K562 (cell line): ENCODE measurements at regions not wholly inside any gene's neighbourhood (a gene's known extent, or its start where the extent isn't known, plus 50 kb on each side); places are given as distances from the start of the nearest gene placed in this dataset.

Experiments used
- ATAC-seq: fragments of 200-7000 bp; cut with Tn5 transposase; 3 replicates; pipeline ENCODE4 v1.9.1; 2020; ENCODE audit warnings: moderate library complexity
- BruUV-seq: library from RNA; stranded (reverse); fragments of 400-500 nt; replicated peaks from 2 replicates; lab custom pipeline; 2021; lab: Mats Ljungman, UMichigan
- CTCF ChIA-PET: fragments of 300-600 bp; formaldehyde crosslinking; extraction: SDS; loops from one replicate; lab custom pipeline; 2021; ENCODE audit warnings: low intra/inter-chr PET ratio; lab: Yijun Ruan, JAX
- POLR2A ChIA-PET: fragments of 300-600, 350-650 bp; sonication (Branson Sonifier 250); formaldehyde crosslinking; extraction: SDS; loops from one replicate; lab custom pipeline; 2021; ENCODE audit warnings: antibody characterized with exemption, inconsistent platforms; lab: Yijun Ruan, JAX
- DNase-seq, 4 experiments: peaks; one replicate each; pipeline versions ENCODE4 v3.0.0 to v3.0.0-alpha.2; 2011 to 2018; ENCODE audit warnings: low spot score in 3 of 4, mixed read lengths in 3 of 4; ENCODE audit errors: extremely low read depth in 1 of 4
- FAIRE-seq: peaks from 2 replicates; lab custom pipeline; 2011; peaks lifted over from hg19 to GRCh38; lab: Jason Lieb, UNC
- H2AFZ ChIP-seq: 2 replicates; pipeline ENCODE4 v1.6.0; 2011; ENCODE audit warnings: low read depth, low read length, control low read depth, inconsistent platforms
- H3K27ac ChIP-seq: fragments of 200-600 bp; 3 replicates; pipeline ENCODE4 v1.8.0; 2011; ENCODE audit warnings: low read depth, mild to moderate bottlenecking, control low read depth, inconsistent platforms, low read length, moderate library complexity, mixed read lengths; ENCODE audit errors: extremely low read depth
- H3K27me3 ChIP-seq, 2 experiments: fragments of 300-600 bp in 1 of 2; 2 replicates in 1 of 2; 3 replicates in 1 of 2; pipeline versions ENCODE4 v1.6.0 to v1.8.0; 2011; ENCODE audit warnings: inconsistent platforms in 2 of 2, low read length in 2 of 2, mild to moderate bottlenecking in 1 of 2, mixed read lengths in 1 of 2, moderate library complexity in 1 of 2; ENCODE audit not compliant: control insufficient read depth in 2 of 2, insufficient read depth in 2 of 2
- H3K36me3 ChIP-seq: fragments of 300-600 bp; 3 replicates; pipeline ENCODE4 v1.8.0; 2011; ENCODE audit warnings: mild to moderate bottlenecking, low read length, inconsistent platforms; ENCODE audit not compliant: control insufficient read depth, insufficient read depth
- H3K4me1 ChIP-seq, 2 experiments: fragments of 200-600 bp in 1 of 2; replicated peaks in 1 of 2; 2 replicates in 1 of 2; 3 replicates in 1 of 2; pipeline versions ENCODE4 v1.5.1 to v1.8.0; 2011; ENCODE audit warnings: inconsistent platforms in 2 of 2, low read length in 2 of 2, mild to moderate bottlenecking in 1 of 2, mixed read lengths in 1 of 2, moderate library complexity in 1 of 2; ENCODE audit not compliant: control insufficient read depth in 2 of 2, insufficient read depth in 2 of 2
- H3K4me2 ChIP-seq: 2 replicates; pipeline ENCODE4 v1.6.1; 2011; ENCODE audit warnings: low read length, control low read depth, inconsistent platforms, mixed read lengths; ENCODE audit not compliant: insufficient read depth
- H3K4me3 ChIP-seq: fragments of 200-600 bp; sonication (generic), shearing (Covaris generic); 2 replicates; pipeline ENCODE4 v1.5.1; 2016; ENCODE audit warnings: control low read depth, inconsistent platforms
- H3K79me2 ChIP-seq: fragments of 200-600 bp; 3 replicates; pipeline ENCODE4 v1.8.0; 2011; ENCODE audit warnings: low read length, inconsistent platforms; ENCODE audit not compliant: control insufficient read depth, insufficient read depth
- H3K9ac ChIP-seq, 2 experiments: 2 replicates each; pipeline versions ENCODE4 v1.6.0 to v1.6.1; 2011; ENCODE audit warnings: low read depth in 2 of 2, low read length in 2 of 2, control low read depth in 1 of 2, inconsistent platforms in 1 of 2, mild to moderate bottlenecking in 1 of 2, mixed read lengths in 1 of 2; ENCODE audit not compliant: insufficient read depth in 1 of 2
- H3K9me1 ChIP-seq: one replicate; pipeline ENCODE4 v1.6.0; 2011; ENCODE audit warnings: inconsistent platforms, mild to moderate bottlenecking, low read length, moderate library complexity; ENCODE audit not compliant: control insufficient read depth, insufficient read depth
- H3K9me3 ChIP-seq: replicated peaks from 2 replicates; pipeline ENCODE4 v1.5.1; 2011; ENCODE audit warnings: low read depth, low read length, inconsistent platforms; ENCODE audit not compliant: control insufficient read depth, insufficient read depth
- H4K20me1 ChIP-seq: replicated peaks from 2 replicates; pipeline ENCODE4 v1.6.1; 2011; ENCODE audit warnings: low read length, inconsistent platforms, mixed read lengths; ENCODE audit not compliant: control insufficient read depth, insufficient read depth
- ARID2 ChIP-seq: fragments of 450-650 bp; IDR thresholded peaks from 2 replicates; pipeline ENCODE4 v1.6.1; 2017; ENCODE audit warnings: antibody characterized with exemption, mild to moderate bottlenecking
- COPS2 ChIP-seq: fragments of 450-650 bp; conservative IDR thresholded peaks from 2 replicates; pipeline ENCODE4 v1.6.1; 2016; ENCODE audit warnings: mild to moderate bottlenecking, moderate library complexity
- RNF2 ChIP-seq: sonication (generic); IDR thresholded peaks from 2 replicates; pipeline ENCODE4 v1.6.1; 2016
- SAFB2 ChIP-seq: fragments of 200-400 bp; formaldehyde crosslinking; IDR thresholded peaks from 2 replicates; pipeline ENCODE4 v1.6.1; 2018; ENCODE audit warnings: borderline replicate concordance, low read length, low read depth, moderate library complexity; ENCODE audit not compliant: severe bottlenecking
- SMAD3 ChIP-seq: fragments of 450-650 bp; formaldehyde crosslinking; conservative IDR thresholded peaks from 2 replicates; pipeline ENCODE4 v1.4.0; 2020; ENCODE audit warnings: mild to moderate bottlenecking
- ZNF197 ChIP-seq: fragments of 200-800 bp; sonication (Bioruptor generic); IDR thresholded peaks from 2 replicates; pipeline ENCODE4 v1.6.1; 2016; ENCODE audit warnings: low read depth, missing genetic modification characterization, missing compliant biosample characterization
- ZNF280B ChIP-seq: fragments of 250-450 bp; sonication (Bioruptor Pico); IDR thresholded peaks from 2 replicates; pipeline ENCODE4 v1.5.1; 2021; ENCODE audit warnings: mild to moderate bottlenecking
- WGBS: fragments of 100-300 bp; shearing (Covaris generic); methylation state at CpG from one replicate; pipeline ENCODE4 v1.1.6; 2016; ENCODE audit warnings: low coverage, mixed read lengths; ENCODE audit not compliant: insufficient coverage; ENCODE audit errors: missing lambda C conversion rate; 5-methylcytosine and 5-hydroxymethylcytosine counted together
- in situ Hi-C: fragments of 300-500 bp; cut with MboI; formaldehyde crosslinking; loops from 4 replicates; pipeline ENCODE4 v1.15.0; 2018; ENCODE audit warnings: inconsistent platforms, mixed read lengths
- intact Hi-C: fragments of 100-400 bp; cut with micrococcal nuclease; formaldehyde crosslinking; loops from 2 replicates; pipeline ENCODE4 v1.14.2; 2022

GRCh38 chr13:111511805-111512504, 191.5 kb downstream of the TEX29 start:
- ChIA-PET POLR2A (interaction anchor here (0.6 kb wide), 2 partner anchors 74 to 76 kb away, joined by 3 read pairs; no protein-coding TSS in a partner anchor), CTCF (no interaction called here)
- H3K4me1 ChIP-seq = no peaks in the 10 kb centered on the region; a peak in 1 of 5 replicates
- no peaks in the 10 kb centered on the region for H3K9me3 ChIP-seq
- H3K4me2 ChIP-seq = no peak overlapping the region
- H2AFZ ChIP-seq = no peak overlapping the region
- H3K27me3 ChIP-seq = peaks cover 0 to 43% of the 10 kb centered on the region in 2 experiments; a peak in 3 of 5 replicates
- no peaks in the 10 kb centered on the region for H3K79me2 ChIP-seq
- ATAC-seq = no peak
- no TSS peak for BruUV-seq
- H3K36me3 ChIP-seq = no peaks in the 10 kb centered on the region
- 0% methylated on average over 28 of the region's 29 CpGs for WGBS
- no peaks in the 10 kb centered on the region for H4K20me1 ChIP-seq
- no peak for DNase-seq
- in situ Hi-C loops (no loop called here), intact Hi-C loops (no loop called here)
- no peak overlapping the region for H3K27ac ChIP-seq
- FAIRE-seq = no peak
- no peak overlapping the region for H3K4me3 ChIP-seq
- H3K9me1 ChIP-seq = no peaks in the 10 kb centered on the region
- no peak for TF ChIP-seq SAFB2
- TF ChIP-seq ARID2 = no peak
- TF ChIP-seq COPS2 = no peak
- no peak for TF ChIP-seq SMAD3 (CRISPR knock-in tag)
- TF ChIP-seq ZNF197 (CRISPR knock-in tag) = no peak
- no peak for TF ChIP-seq ZNF280B (CRISPR knock-in tag)
- TF ChIP-seq RNF2 = no peak
- H3K9ac ChIP-seq = no peak overlapping the region
